ENCODE measurements at regions not wholly inside any gene's neighbourhood (a gene's known extent, or its start where the extent isn't known, plus 50 kb on each side); places are given as distances from the start of the nearest gene placed in this dataset.

DNA sequence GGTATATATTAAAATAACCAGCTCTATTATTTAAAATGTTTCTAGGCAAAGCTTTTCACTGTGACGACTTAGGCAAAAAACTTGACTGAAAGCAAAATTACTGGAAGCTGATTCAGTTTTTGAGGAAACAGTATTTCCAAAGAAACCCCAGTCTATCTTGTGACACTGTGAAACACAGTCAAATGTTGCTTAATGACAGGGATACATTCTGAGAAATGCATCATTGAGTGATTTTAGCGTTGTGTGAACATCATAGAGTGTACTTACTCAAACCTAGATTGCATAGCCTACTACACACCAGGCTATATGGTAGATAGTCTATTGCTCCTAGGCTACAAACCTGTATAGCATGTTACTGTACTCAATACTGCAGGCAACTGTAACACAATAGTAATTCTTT lies 116.9 kb upstream of the KCNK1 start:
- H3K36me3 ChIP-seq (ENCODE audit: insufficient read depth, low read length) = no peaks in the 10 kb centered on the region
- H3K4me1 ChIP-seq (ENCODE audit: insufficient read depth, low read length) = no peaks in the 10 kb centered on the region
- no peak overlapping the region for H2AFZ ChIP-seq (ENCODE audit: low read depth, low read length)
- H3K27me3 ChIP-seq (ENCODE audit: insufficient read depth, low read length, poor library complexity) = no peaks in the 10 kb centered on the region
- no peak overlapping the region for H3K9ac ChIP-seq (ENCODE audit: low read depth, low read length)
- H3K79me2 ChIP-seq (ENCODE audit: insufficient read depth, low read length) = no peaks in the 10 kb centered on the region
- ATAC-seq (ENCODE audit: insufficient read depth, low read depth) (no peak), DNase-seq (no peak)
- H3K9me3 ChIP-seq (ENCODE audit: insufficient read depth, low read length, severe bottlenecking) = no peaks in the 10 kb centered on the region
- H3K27ac ChIP-seq (ENCODE audit: low read length) = no peak overlapping the region
- no peak overlapping the region for H3K4me3 ChIP-seq (ENCODE audit: low read depth in 1 of 2, low read length in 2 of 2)
- H3K4me2 ChIP-seq (ENCODE audit: insufficient read depth, low read length) = no peak overlapping the region
- TF ChIP-seq, protein P1, sequence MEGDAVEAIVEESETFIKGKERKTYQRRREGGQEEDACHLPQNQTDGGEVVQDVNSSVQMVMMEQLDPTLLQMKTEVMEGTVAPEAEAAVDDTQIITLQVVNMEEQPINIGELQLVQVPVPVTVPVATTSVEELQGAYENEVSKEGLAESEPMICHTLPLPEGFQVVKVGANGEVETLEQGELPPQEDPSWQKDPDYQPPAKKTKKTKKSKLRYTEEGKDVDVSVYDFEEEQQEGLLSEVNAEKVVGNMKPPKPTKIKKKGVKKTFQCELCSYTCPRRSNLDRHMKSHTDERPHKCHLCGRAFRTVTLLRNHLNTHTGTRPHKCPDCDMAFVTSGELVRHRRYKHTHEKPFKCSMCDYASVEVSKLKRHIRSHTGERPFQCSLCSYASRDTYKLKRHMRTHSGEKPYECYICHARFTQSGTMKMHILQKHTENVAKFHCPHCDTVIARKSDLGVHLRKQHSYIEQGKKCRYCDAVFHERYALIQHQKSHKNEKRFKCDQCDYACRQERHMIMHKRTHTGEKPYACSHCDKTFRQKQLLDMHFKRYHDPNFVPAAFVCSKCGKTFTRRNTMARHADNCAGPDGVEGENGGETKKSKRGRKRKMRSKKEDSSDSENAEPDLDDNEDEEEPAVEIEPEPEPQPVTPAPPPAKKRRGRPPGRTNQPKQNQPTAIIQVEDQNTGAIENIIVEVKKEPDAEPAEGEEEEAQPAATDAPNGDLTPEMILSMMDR (IDR thresholded peaks at IDR 0.05; ENCODE audit: borderline replicate concordance, extremely low read depth, low read length, poor library complexity, severe bottlenecking) = no peak
- TF ChIP-seq EZH2 (IDR thresholded peaks at IDR 0.05; ENCODE audit: borderline replicate concordance, low read depth, low read length, severe bottlenecking) = no peak
- H4K20me1 ChIP-seq (ENCODE audit: insufficient read depth, low read length) = no peaks in the 10 kb centered on the region

DNA sequence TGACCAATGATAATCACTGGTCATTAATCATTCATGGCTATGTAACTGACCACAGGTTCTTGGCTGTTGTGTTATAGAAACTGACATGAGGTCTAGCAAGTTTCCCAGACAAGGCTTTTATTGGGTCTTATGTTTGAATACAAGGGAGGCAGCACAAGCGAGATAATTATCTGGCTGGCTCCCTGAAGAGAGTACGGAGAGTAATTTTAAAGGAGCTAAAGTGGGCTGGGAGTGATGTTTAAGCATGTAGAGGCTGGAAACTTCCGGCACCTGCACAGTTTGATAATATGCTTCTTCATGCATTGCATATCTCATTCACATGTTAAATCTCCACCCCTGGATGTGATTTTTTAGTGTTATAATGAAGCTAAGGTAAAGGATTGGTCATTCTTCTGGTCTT lies 116.2 kb upstream of the KCNK1 start:
- H3K79me2 ChIP-seq (ENCODE audit: insufficient read depth, low read length) = no peaks in the 10 kb centered on the region
- H4K20me1 ChIP-seq (ENCODE audit: insufficient read depth, low read length) = no peaks in the 10 kb centered on the region
- H3K27me3 ChIP-seq (ENCODE audit: insufficient read depth, low read length, poor library complexity) = no peaks in the 10 kb centered on the region
- no peaks in the 10 kb centered on the region for H3K36me3 ChIP-seq (ENCODE audit: insufficient read depth, low read length)
- ATAC-seq (ENCODE audit: insufficient read depth, low read depth) (no peak), DNase-seq (no peak)
- H3K9me3 ChIP-seq (ENCODE audit: insufficient read depth, low read length, severe bottlenecking) = no peaks in the 10 kb centered on the region
- TF ChIP-seq, protein P1 (IDR thresholded peaks at IDR 0.05; ENCODE audit: borderline replicate concordance, extremely low read depth, low read length, poor library complexity, severe bottlenecking) = no peak
- no peak for TF ChIP-seq EZH2 (IDR thresholded peaks at IDR 0.05; ENCODE audit: borderline replicate concordance, low read depth, low read length, severe bottlenecking)
- no peak overlapping the region for H3K9ac ChIP-seq (ENCODE audit: low read depth, low read length)
- no peak overlapping the region for H3K4me3 ChIP-seq (ENCODE audit: low read depth in 1 of 2, low read length in 2 of 2)
- H3K4me1 ChIP-seq (ENCODE audit: insufficient read depth, low read length) = no peaks in the 10 kb centered on the region
- no peak overlapping the region for H2AFZ ChIP-seq (ENCODE audit: low read depth, low read length)
- no peak overlapping the region for H3K4me2 ChIP-seq (ENCODE audit: insufficient read depth, low read length)
- no peak overlapping the region for H3K27ac ChIP-seq (ENCODE audit: low read length)

DNA sequence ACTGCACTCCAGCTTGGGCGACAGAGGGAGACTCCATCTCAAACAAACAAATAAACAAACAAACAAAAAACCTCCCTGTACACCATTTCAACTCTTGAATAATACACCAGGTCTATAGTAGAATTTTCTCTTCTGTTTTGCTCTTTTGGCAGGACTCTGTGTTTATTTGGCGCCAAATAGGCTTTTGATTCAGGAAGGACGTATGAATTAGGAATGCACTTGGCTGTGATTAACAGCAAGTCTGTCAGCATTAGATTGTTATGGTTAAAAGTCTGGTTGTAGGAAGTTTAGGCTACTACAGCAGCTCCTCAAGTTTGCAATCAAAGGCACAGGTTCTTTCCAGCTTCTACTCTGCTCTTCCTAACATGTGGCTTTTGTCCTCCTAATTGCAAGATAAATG lies 113.8 kb upstream of the KCNK1 start:
- ATAC-seq (ENCODE audit: insufficient read depth, low read depth) (no peak), DNase-seq (no peak)
- Histone ChIP-seq H3K4me3 (ENCODE audit: low read depth in 1 of 2, low read length in 2 of 2) (no peak overlapping the region), H3K4me1 (ENCODE audit: insufficient read depth, low read length) (no peaks in the 10 kb centered on the region), H3K27ac (ENCODE audit: low read length) (no peak overlapping the region), H3K9ac (ENCODE audit: low read depth, low read length) (no peak overlapping the region), H2AFZ (ENCODE audit: low read depth, low read length) (no peak overlapping the region), H3K9me3 (ENCODE audit: insufficient read depth, low read length, severe bottlenecking) (no peaks in the 10 kb centered on the region), H3K27me3 (ENCODE audit: insufficient read depth, low read length, poor library complexity) (no peaks in the 10 kb centered on the region), H4K20me1 (ENCODE audit: insufficient read depth, low read length) (no peaks in the 10 kb centered on the region), H3K36me3 (ENCODE audit: insufficient read depth, low read length) (no peaks in the 10 kb centered on the region), H3K79me2 (ENCODE audit: insufficient read depth, low read length) (no peaks in the 10 kb centered on the region), H3K4me2 (ENCODE audit: insufficient read depth, low read length) (no peak overlapping the region)
- TF ChIP-seq, protein P1 (IDR thresholded peaks at IDR 0.05; ENCODE audit: borderline replicate concordance, extremely low read depth, low read length, poor library complexity, severe bottlenecking) = no peak
- TF ChIP-seq EZH2 (IDR thresholded peaks at IDR 0.05; ENCODE audit: borderline replicate concordance, low read depth, low read length, severe bottlenecking) = no peak
